Pancreas (tissue), 10 donors: ENCODE measurements at regions not wholly inside any gene's neighbourhood (a gene's known extent, or its start where the extent isn't known, plus 50 kb on each side); places are given as distances from the start of the nearest gene placed in this dataset.
A peak's percentile ranks its signal among the peaks of the same experiment; 100 is the strongest.

Experiments used
- ATAC-seq, 4 donors: fragments of 200-7000 bp; cut with Tn5 transposase; one replicate each; pipeline versions ENCODE4 v1.8.0 to v1.9.1; 2020; ENCODE audit warnings: mild to moderate bottlenecking in 4 of 4, moderate library complexity in 4 of 4
- DNase-seq, 6 donors: peaks; one replicate each; pipeline ENCODE4 v3.0.0-alpha.2; 2020
- FAIRE-seq: peaks from 2 replicates; lab custom pipeline; 2012; peaks lifted over from hg19 to GRCh38; lab: Jason Lieb, UNC
- H3K27ac ChIP-seq, 4 donors: fragments of 200-600 bp; sonication (generic); 1 replicate in 3 of 4; 2 replicates in 1 of 4; pipeline versions ENCODE4 v1.5.0 to v1.8.0; 2020
- H3K27me3 ChIP-seq, 4 donors: fragments of 200-600 bp; one replicate each; pipeline ENCODE4 v1.8.0; 2021
- H3K36me3 ChIP-seq, 3 donors: fragments of 200-600 bp; sonication (generic) in 1 of 3; one replicate each; pipeline versions ENCODE4 v1.5.0 to v1.8.0; 2020 to 2021
- H3K4me1 ChIP-seq, 3 donors: fragments of 200-600 bp; one replicate each; pipeline ENCODE4 v1.8.0; 2021
- H3K4me3 ChIP-seq, 4 donors: fragments of 200-600 bp; sonication (generic) in 2 of 4; one replicate each; pipeline versions ENCODE4 v1.5.0 to v1.8.0; 2020 to 2021
- H3K9me3 ChIP-seq, 4 donors: fragments of 200-600 bp; one replicate each; pipeline ENCODE4 v1.8.0; 2021
- WGBS, 2 donors: extraction: QIAGEN DNeasy Blood & Tissue Kit; methylation state at CpG; one replicate each; pipeline ENCODE4 v1.1.7; 2013; 5-methylcytosine and 5-hydroxymethylcytosine counted together
- intact Hi-C, 3 donors: fragments of 100-400 bp; cut with DNase I; formaldehyde crosslinking; loops; one replicate each; pipeline versions ENCODE4 v1.11.1 to v1.14.2; 2022
- TF ChIP-seq, protein P1 (sequence below), 4 donors: fragments of 200-600 bp; sonication (generic) in 3 of 4; IDR thresholded peaks; one replicate each; pipeline versions ENCODE4 v1.5.0 to v1.8.0; 2021; ENCODE audit warnings: antibody characterized with exemption in 4 of 4
- donor health status: healthy with polysubstance abuse.
- donor health status: DM: no; HTN: no; CAD: no; lungs with moderate emphysema.
- donor health status: DM: no; HTN: no; CAD: no.
- donor health status: control.
- donor health status: control.
- donor health status: Bipolar disorder and iron deficiency.
- donor health status: DM: yes; HTN: yes; CAD: no.
- donor health status: DM: no; HTN: no; CAD: no.
- donor health status: DM: no; HTN: no; CAD: no.
- donor health status: DM: yes; HTN: yes; CAD: no.

GRCh38 chr2:185128996-185129395 is 530.7 kb downstream of the ZNF804A start:
- TF ChIP-seq, protein P1, sequence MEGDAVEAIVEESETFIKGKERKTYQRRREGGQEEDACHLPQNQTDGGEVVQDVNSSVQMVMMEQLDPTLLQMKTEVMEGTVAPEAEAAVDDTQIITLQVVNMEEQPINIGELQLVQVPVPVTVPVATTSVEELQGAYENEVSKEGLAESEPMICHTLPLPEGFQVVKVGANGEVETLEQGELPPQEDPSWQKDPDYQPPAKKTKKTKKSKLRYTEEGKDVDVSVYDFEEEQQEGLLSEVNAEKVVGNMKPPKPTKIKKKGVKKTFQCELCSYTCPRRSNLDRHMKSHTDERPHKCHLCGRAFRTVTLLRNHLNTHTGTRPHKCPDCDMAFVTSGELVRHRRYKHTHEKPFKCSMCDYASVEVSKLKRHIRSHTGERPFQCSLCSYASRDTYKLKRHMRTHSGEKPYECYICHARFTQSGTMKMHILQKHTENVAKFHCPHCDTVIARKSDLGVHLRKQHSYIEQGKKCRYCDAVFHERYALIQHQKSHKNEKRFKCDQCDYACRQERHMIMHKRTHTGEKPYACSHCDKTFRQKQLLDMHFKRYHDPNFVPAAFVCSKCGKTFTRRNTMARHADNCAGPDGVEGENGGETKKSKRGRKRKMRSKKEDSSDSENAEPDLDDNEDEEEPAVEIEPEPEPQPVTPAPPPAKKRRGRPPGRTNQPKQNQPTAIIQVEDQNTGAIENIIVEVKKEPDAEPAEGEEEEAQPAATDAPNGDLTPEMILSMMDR (IDR thresholded peaks at IDR 0.05): no peak
- DNase-seq (no peak), FAIRE-seq (no peak), ATAC-seq (no peak)
- WGBS, 2 donors: 61 to 75% methylated on average over 2 of the region's 2 CpGs
- no peaks in the 10 kb centered on the region for H3K4me1 ChIP-seq
- no peaks in the 10 kb centered on the region for H3K36me3 ChIP-seq
- H3K27me3 ChIP-seq: no peaks in the 10 kb centered on the region
- intact Hi-C loops: no loop called here
- no peak overlapping the region for H3K27ac ChIP-seq
- peaks cover 0 to 3% (median 0%) of the 10 kb centered on the region in 4 donors for H3K9me3 ChIP-seq
- no peak overlapping the region for H3K4me3 ChIP-seq

- 70 to 76% methylated on average over 4 of the region's 4 CpGs for WGBS, 2 donors
- FAIRE-seq (no peak), DNase-seq (no peak), ATAC-seq (no peak)
- Histone ChIP-seq H3K9me3 (peaks cover 0 to 3% (median 0%) of the 10 kb centered on the region in 4 donors), H3K36me3 (no peaks in the 10 kb centered on the region), H3K27me3 (no peaks in the 10 kb centered on the region), H3K27ac (no peak overlapping the region), H3K4me1 (no peaks in the 10 kb centered on the region), H3K4me3 (no peak overlapping the region)
- TF ChIP-seq, protein P1 (IDR thresholded peaks at IDR 0.05): no peak
- intact Hi-C loops: no loop called here
Observed at GRCh38 chr2:185130685-185131084, 532.4 kb downstream of the ZNF804A start.

GRCh38 chr2:185132501-185133041 is 534.2 kb downstream of the ZNF804A start:
- FAIRE-seq (no peak), DNase-seq (peak in 1 of 6 donors; percentile 49), ATAC-seq (no peak)
- TF ChIP-seq, protein P1 (IDR thresholded peaks at IDR 0.05): no peak
- intact Hi-C loops: no loop called here
- Histone ChIP-seq H3K36me3 (no peaks in the 10 kb centered on the region), H3K4me1 (no peaks in the 10 kb centered on the region), H3K9me3 (no peaks in the 10 kb centered on the region), H3K4me3 (no peak overlapping the region), H3K27me3 (no peaks in the 10 kb centered on the region), H3K27ac (no peak overlapping the region)
- 91 to 94% methylated on average over 38 to 39 of the region's 39 CpGs for WGBS, 2 donors

DNA sequence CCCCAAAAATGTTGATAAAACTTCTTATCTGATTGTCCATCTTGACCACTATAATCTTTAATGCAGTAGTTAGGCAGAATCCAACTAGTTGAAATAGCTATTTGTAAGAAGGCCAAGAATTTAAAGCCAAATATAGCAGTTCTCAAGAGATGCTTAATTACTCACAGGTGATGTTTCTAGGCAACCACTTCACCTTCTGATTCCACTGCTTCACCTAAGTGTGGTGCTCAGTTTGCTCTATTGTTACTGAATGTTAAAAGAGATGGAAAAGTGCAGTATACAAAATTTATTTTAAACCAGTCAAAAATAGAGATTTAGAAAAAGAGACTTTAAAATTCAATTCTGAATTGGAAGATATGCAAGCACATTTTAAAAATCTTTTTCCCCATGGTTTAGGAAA is 539.4 kb downstream of the ZNF804A start:
- no peak for ATAC-seq
- Histone ChIP-seq H3K27me3 (no peaks in the 10 kb centered on the region), H3K9me3 (no peaks in the 10 kb centered on the region), H3K4me1 (no peaks in the 10 kb centered on the region), H3K27ac (no peak overlapping the region), H3K4me3 (no peak overlapping the region), H3K36me3 (no peaks in the 10 kb centered on the region)
- TF ChIP-seq, protein P1 (IDR thresholded peaks at IDR 0.05): no peak
- FAIRE-seq: no peak
- intact Hi-C loops: no loop called here
- no peak for DNase-seq

- Histone ChIP-seq H3K27me3 (no peaks in the 10 kb centered on the region), H3K9me3 (no peaks in the 10 kb centered on the region), H3K4me1 (no peaks in the 10 kb centered on the region), H3K27ac (no peak overlapping the region), H3K4me3 (no peak overlapping the region), H3K36me3 (no peaks in the 10 kb centered on the region)
- 56 to 83% methylated on average over 1 of the region's 1 CpG for WGBS, 2 donors
- ATAC-seq: no peak
- no peak for DNase-seq
- intact Hi-C loops: no loop called here
- TF ChIP-seq, protein P1 (IDR thresholded peaks at IDR 0.05): no peak
- FAIRE-seq: no peak
Observed at GRCh38 chr2:185142677-185143076, 544.3 kb downstream of the ZNF804A start.
